H1 (cell line): ENCODE measurements at regions not wholly inside any gene's neighbourhood (a gene's known extent, or its start where the extent isn't known, plus 50 kb on each side); places are given as distances from the start of the nearest gene placed in this dataset.

ENCODE experiments used
- CTCF ChIA-PET: fragments of 300-600 bp; sonication (Branson Sonifier 250); formaldehyde crosslinking; loops from one replicate; lab custom pipeline; 2021; ENCODE audit not compliant: partially characterized antibody; lab: Charles Lee
- POLR2A ChIA-PET: fragments of 300-600 bp; sonication (Branson Sonifier 250); formaldehyde crosslinking; loops from one replicate; lab custom pipeline; 2021; ENCODE audit warnings: inconsistent platforms; ENCODE audit not compliant: partially characterized antibody; lab: Charles Lee
- DNase-seq, 2 experiments: peaks; one replicate each; pipeline versions ENCODE4 v3.0.0 to v3.0.0-alpha.2; 2010 to 2022; ENCODE audit warnings: low spot score in 2 of 2, low read depth in 1 of 2, mixed read lengths in 1 of 2
- FAIRE-seq: peaks from 2 replicates; lab custom pipeline; 2011; peaks lifted over from hg19 to GRCh38; lab: Jason Lieb, UNC
- H2AFZ ChIP-seq: 2 replicates; pipeline ENCODE4 v1.8.1; 2012; ENCODE audit warnings: low read length, inconsistent platforms
- H2AK5ac ChIP-seq: 2 replicates; pipeline ENCODE4 v1.6.1; 2013; ENCODE audit warnings: low read depth, low read length
- H2BK120ac ChIP-seq: replicated peaks from 2 replicates; pipeline ENCODE3; 2013; ENCODE audit warnings: low read depth, low read length, inconsistent platforms
- H2BK12ac ChIP-seq: 2 replicates; pipeline ENCODE4 v1.6.1; 2013; ENCODE audit warnings: low read depth, low read length
- H2BK15ac ChIP-seq: 2 replicates; pipeline ENCODE4 v1.6.1; 2013; ENCODE audit warnings: low read length
- H2BK20ac ChIP-seq: 2 replicates; pipeline ENCODE4 v1.6.1; 2013; ENCODE audit warnings: low read length
- H2BK5ac ChIP-seq: 2 replicates; pipeline ENCODE4 v1.6.1; 2013; ENCODE audit warnings: low read depth, low read length
- H3K14ac ChIP-seq: 2 replicates; pipeline ENCODE4 v1.6.1; 2013; ENCODE audit warnings: inconsistent platforms; ENCODE audit not compliant: insufficient read length
- H3K18ac ChIP-seq: 2 replicates; pipeline ENCODE4 v1.6.1; 2013; ENCODE audit warnings: low read length; ENCODE audit errors: extremely low read depth
- H3K23ac ChIP-seq: 2 replicates; pipeline ENCODE4 v1.6.1; 2013; ENCODE audit warnings: inconsistent platforms; ENCODE audit not compliant: insufficient read length
- H3K23me2 ChIP-seq: 2 replicates; pipeline ENCODE4 v1.6.1; 2013; ENCODE audit warnings: low read depth, low read length
- H3K27ac ChIP-seq: 2 replicates; pipeline ENCODE4 v1.6.1; 2011; ENCODE audit warnings: low read depth, low read length, inconsistent platforms
- H3K27me3 ChIP-seq, 4 experiments: replicated peaks in 1 of 4; 1 replicate in 1 of 4; 2 replicates in 3 of 4; pipeline versions ENCODE4 v1.6.1 to v1.8.1; 2011 to 2013; ENCODE audit warnings: low read length in 3 of 4, mild to moderate bottlenecking in 3 of 4, inconsistent platforms in 2 of 4, mixed read lengths in 2 of 4, moderate library complexity in 1 of 4; ENCODE audit not compliant: control insufficient read depth in 3 of 4, insufficient read depth in 3 of 4; ENCODE audit errors: extremely low read depth in 1 of 4
- H3K36me3 ChIP-seq, 4 experiments: 2 replicates each; pipeline versions ENCODE4 v1.6.1 to v1.8.1; 2011 to 2013; ENCODE audit warnings: mild to moderate bottlenecking in 4 of 4, low read length in 3 of 4, moderate library complexity in 2 of 4, control low read depth in 1 of 4, inconsistent platforms in 1 of 4; ENCODE audit not compliant: insufficient read depth in 4 of 4, control insufficient read depth in 2 of 4
- H3K4ac ChIP-seq: replicated peaks from 2 replicates; pipeline ENCODE3; 2013; ENCODE audit warnings: low read length, low read depth, mixed read lengths, inconsistent platforms; ENCODE audit not compliant: insufficient read length
- H3K4me1 ChIP-seq, 4 experiments: replicated peaks in 1 of 4; 1 replicate in 1 of 4; 2 replicates in 3 of 4; pipeline versions ENCODE4 v1.6.1 to v1.8.1; 2011 to 2013; ENCODE audit warnings: low read length in 3 of 4, inconsistent platforms in 2 of 4, mixed read lengths in 1 of 4; ENCODE audit not compliant: insufficient read depth in 4 of 4, control insufficient read depth in 3 of 4
- H3K4me2 ChIP-seq, 2 experiments: 2 replicates each; pipeline versions ENCODE4 v1.6.1 to v1.8.1; 2011 to 2013; ENCODE audit warnings: low read depth in 2 of 2, low read length in 2 of 2, control low read depth in 1 of 2, inconsistent platforms in 1 of 2, mild to moderate bottlenecking in 1 of 2; ENCODE audit not compliant: insufficient read depth in 1 of 2
- H3K4me3 ChIP-seq, 4 experiments: fragments of 200-600, 300-600 bp in 1 of 4; sonication (generic), shearing (Covaris generic), sonication (Bioruptor Twin) in 1 of 4; 2 replicates each; pipeline versions ENCODE4 v1.5.1 to v1.8.1; 2011 to 2016; ENCODE audit warnings: low read length in 4 of 4, low read depth in 3 of 4, control low read depth in 2 of 4, inconsistent platforms in 2 of 4, mild to moderate bottlenecking in 2 of 4, mixed read lengths in 1 of 4, moderate library complexity in 1 of 4; ENCODE audit not compliant: insufficient read depth in 2 of 4; ENCODE audit errors: extremely low read depth in 1 of 4
- H3K56ac ChIP-seq: replicated peaks from 2 replicates; pipeline ENCODE3; 2013; ENCODE audit warnings: low read depth, mild to moderate bottlenecking, mixed read lengths, low read length, inconsistent platforms; ENCODE audit not compliant: insufficient read length
- H3K79me1 ChIP-seq: 2 replicates; pipeline ENCODE4 v1.6.1; 2013; ENCODE audit warnings: low read depth, low read length, control low read depth
- H3K79me2 ChIP-seq, 2 experiments: 2 replicates each; pipeline versions ENCODE4 v1.6.1 to v1.8.1; 2012 to 2013; ENCODE audit warnings: low read length in 2 of 2, mild to moderate bottlenecking in 2 of 2, inconsistent platforms in 1 of 2; ENCODE audit not compliant: insufficient read depth in 2 of 2, control insufficient read depth in 1 of 2
- H3K9ac ChIP-seq, 4 experiments: replicated peaks in 1 of 4; 1 replicate in 1 of 4; 2 replicates in 3 of 4; pipeline versions ENCODE4 v1.6.1 to v1.8.1; 2011 to 2013; ENCODE audit warnings: low read depth in 3 of 4, low read length in 3 of 4, control low read depth in 2 of 4, mild to moderate bottlenecking in 2 of 4, moderate library complexity in 2 of 4, inconsistent platforms in 1 of 4; ENCODE audit errors: extremely low read depth in 1 of 4
- H3K9me3 ChIP-seq, 2 experiments: 2 replicates each; pipeline versions ENCODE4 v1.6.1 to v1.8.1; 2012 to 2013; ENCODE audit warnings: mild to moderate bottlenecking in 2 of 2, moderate library complexity in 2 of 2, control low read depth in 1 of 2, inconsistent platforms in 1 of 2, low read depth in 1 of 2, low read length in 1 of 2, mixed read lengths in 1 of 2; ENCODE audit not compliant: insufficient read depth in 2 of 2
- H4K20me1 ChIP-seq, 2 experiments: replicated peaks in 1 of 2; 2 replicates each; pipeline versions ENCODE3 to v1.8.1; 2011 to 2013; ENCODE audit warnings: inconsistent platforms in 2 of 2, low read length in 2 of 2, mild to moderate bottlenecking in 1 of 2; ENCODE audit not compliant: insufficient read depth in 2 of 2, control insufficient read depth in 1 of 2
- H4K5ac ChIP-seq: 2 replicates; pipeline ENCODE4 v1.6.1; 2013; ENCODE audit warnings: low read length, low read depth, mixed read lengths, inconsistent platforms; ENCODE audit not compliant: insufficient read length
- H4K8ac ChIP-seq: 2 replicates; pipeline ENCODE4 v1.8.0; 2013; ENCODE audit warnings: mild to moderate bottlenecking, moderate library complexity, low read length, inconsistent platforms; ENCODE audit not compliant: insufficient read depth; ENCODE audit errors: extremely low read depth
- H4K91ac ChIP-seq: replicated peaks from 2 replicates; pipeline ENCODE3; 2013; ENCODE audit warnings: low read length, mixed read lengths, inconsistent platforms; ENCODE audit not compliant: insufficient read length
- BRCA1 ChIP-seq: IDR thresholded peaks from 2 replicates; pipeline ENCODE4 v1.6.1; 2012; ENCODE audit warnings: low read depth, low read length, improper control_type of control experiment
- CREB1 ChIP-seq: IDR thresholded peaks from 2 replicates; pipeline ENCODE4 v1.6.1; 2012; ENCODE audit warnings: inconsistent platforms
- KDM1A ChIP-seq: fragments of 200-600, 300-600 bp; sonication (generic); IDR thresholded peaks from 2 replicates; pipeline ENCODE4 v1.7.1; 2016; ENCODE audit warnings: mild to moderate bottlenecking, low read length, borderline replicate concordance
- NANOG ChIP-seq: IDR thresholded peaks from 2 replicates; pipeline ENCODE4 v1.6.1; 2011; ENCODE audit warnings: low read length, low read depth, mild to moderate bottlenecking, inconsistent platforms; ENCODE audit not compliant: insufficient read depth, poor library complexity, severe bottlenecking
- NRF1 ChIP-seq: IDR thresholded peaks from 2 replicates; pipeline ENCODE4 v1.6.1; 2011; ENCODE audit warnings: mild to moderate bottlenecking, low read depth, low read length, improper control_type of control experiment
- PHF8 ChIP-seq: fragments of 200-600 bp; sonication (generic); conservative IDR thresholded peaks from 2 replicates; pipeline ENCODE4 v1.7.1; 2012; ENCODE audit warnings: low read depth, mild to moderate bottlenecking, inconsistent platforms, low read length, moderate library complexity
- WGBS, 2 experiments: shearing (Covaris generic) in 1 of 2; methylation state at CpG; one replicate each; pipeline versions ENCODE4 v1.1.6 to v1.1.7; 2013 to 2015; ENCODE audit warnings: low lambda C conversion rate in 2 of 2, mixed read lengths in 2 of 2, inconsistent platforms in 1 of 2, low coverage in 1 of 2, missing lambda C conversion rate in 1 of 2; ENCODE audit not compliant: insufficient replicate concordance in 2 of 2, insufficient coverage in 1 of 2, insufficient read length in 1 of 2; ENCODE audit errors: extremely low coverage in 1 of 2, missing lambda C conversion rate in 1 of 2; 5-methylcytosine and 5-hydroxymethylcytosine counted together
- TF ChIP-seq, protein P1 (sequence below): IDR thresholded peaks from 2 replicates; pipeline ENCODE4 v1.6.1; 2012; ENCODE audit warnings: inconsistent platforms

DNA sequence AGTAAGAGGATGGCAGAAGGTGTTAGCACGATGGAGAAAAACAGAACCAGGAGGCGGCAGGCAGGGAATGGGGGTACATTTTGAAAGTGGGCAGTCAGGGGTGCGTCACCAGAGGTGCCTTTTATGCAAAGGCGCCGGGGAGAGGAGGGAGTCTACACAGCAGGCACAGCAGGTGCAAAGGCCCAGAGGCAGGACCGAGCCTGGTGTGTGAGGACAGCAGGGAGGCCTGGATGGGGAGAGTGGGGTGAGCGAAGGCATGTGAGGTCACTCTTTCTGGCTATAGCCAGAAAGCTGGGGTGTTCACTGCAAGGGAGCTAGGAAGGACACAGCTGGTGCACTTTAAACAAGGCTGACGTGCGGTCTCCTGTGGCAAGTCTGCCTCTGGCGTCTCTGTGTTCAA lies 65.0 kb downstream of the NCOR2 start:
- no peak for FAIRE-seq
- Histone ChIP-seq H3K36me3 (no peaks in the 10 kb centered on the region), H3K23me2 (peaks cover 4% of the 10 kb centered on the region; the same call in 1 of the 2 replicates), H3K4me2 (no peak overlapping the region), H3K4me1 (peaks cover 7 to 71% (median 47%) of the 10 kb centered on the region in 4 experiments), H2BK15ac (no peak overlapping the region), H2AFZ (no peak overlapping the region), H3K14ac (no peak overlapping the region), H4K91ac (no peak overlapping the region), H2AK5ac (peak overlapping the region; percentile 97), H3K79me1 (peaks cover 53% of the 10 kb centered on the region), H2BK5ac (0 out of 2 replicates have a peak overlapping the region, but pooled peaks have one; percentile 13), H3K79me2 (peaks cover 10 to 97% of the 10 kb centered on the region in 2 experiments), H2BK20ac (no peak overlapping the region), H3K27ac (no peak overlapping the region), H3K9me3 (no peaks in the 10 kb centered on the region), H4K20me1 (peaks cover 28 to 42% of the 10 kb centered on the region in 2 experiments), H3K27me3 (no peaks in the 10 kb centered on the region), H3K18ac (peak overlapping the region; percentile 32; the same call in 1 of the 2 replicates), H3K9ac (no peak overlapping the region), H3K4me3 (no peak overlapping the region), H3K56ac (no peak overlapping the region), H4K8ac (no peak overlapping the region; the same call in 1 of the 2 replicates), H2BK120ac (no peak overlapping the region), H2BK12ac (peak overlapping the region; percentile 22; the same call in 1 of the 2 replicates), H3K23ac (no peak overlapping the region), H4K5ac (no peak overlapping the region), H3K4ac (no peak overlapping the region)
- WGBS, 2 experiments, result 91% methylated on average over 10 of the region's 10 CpGs; no CpG with 5 or more reads in 1 of the 2 experiments
- POLR2A ChIA-PET, result interaction anchor here (0.7 to 3.7 kb wide), 2 partner anchors 12 to 54 kb away, joined by 3 to 32 read pairs; no protein-coding TSS in a partner anchor
- no peak for DNase-seq
- CTCF ChIA-PET, result interaction anchor here (0.9 to 4.4 kb wide), 6 partner anchors 13 to 262 kb away, joined by 3 to 17 read pairs (median 3); partner anchors contain the start of gene NCOR2
- TF ChIP-seq NANOG, result no peak
- no peak for TF ChIP-seq PHF8
- TF ChIP-seq, protein P1, sequence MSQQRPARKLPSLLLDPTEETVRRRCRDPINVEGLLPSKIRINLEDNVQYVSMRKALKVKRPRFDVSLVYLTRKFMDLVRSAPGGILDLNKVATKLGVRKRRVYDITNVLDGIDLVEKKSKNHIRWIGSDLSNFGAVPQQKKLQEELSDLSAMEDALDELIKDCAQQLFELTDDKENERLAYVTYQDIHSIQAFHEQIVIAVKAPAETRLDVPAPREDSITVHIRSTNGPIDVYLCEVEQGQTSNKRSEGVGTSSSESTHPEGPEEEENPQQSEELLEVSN, result no peak
- TF ChIP-seq KDM1A, result no peak
- TF ChIP-seq BRCA1, result no peak
- TF ChIP-seq CREB1, result no peak
- no peak for TF ChIP-seq NRF1
